Hepatocyte (in vitro differentiated cells): ENCODE measurements at regions not wholly inside any gene's neighbourhood (a gene's known extent, or its start where the extent isn't known, plus 50 kb on each side); places are given as distances from the start of the nearest gene placed in this dataset.

Experiments used
- DNase-seq: peaks from one replicate; pipeline ENCODE4 v3.0.0-alpha.2; 2016; ENCODE audit warnings: low spot score
- H2AFZ ChIP-seq: fragments of 200-600 bp; sonication (generic); 2 replicates; pipeline ENCODE4 v1.6.0; 2016; ENCODE audit warnings: antibody characterized with exemption, mild to moderate bottlenecking
- H3K27ac ChIP-seq: fragments of 200-600 bp; sonication (generic); 2 replicates; pipeline ENCODE4 v1.5.1; 2016; ENCODE audit warnings: mild to moderate bottlenecking
- H3K27me3 ChIP-seq: fragments of 200-600 bp; sonication (generic); 2 replicates; pipeline ENCODE4 v1.6.1; 2016
- H3K36me3 ChIP-seq: fragments of 200-600 bp; sonication (generic); replicated peaks from 2 replicates; pipeline ENCODE4 v1.5.1; 2016; ENCODE audit warnings: low read depth; ENCODE audit not compliant: insufficient read depth
- H3K4me1 ChIP-seq: fragments of 200-600 bp; sonication (generic); 2 replicates; pipeline ENCODE4 v1.5.1; 2016; ENCODE audit warnings: mild to moderate bottlenecking, moderate library complexity; ENCODE audit not compliant: insufficient read depth
- H3K4me2 ChIP-seq: fragments of 200-600 bp; sonication (generic); 2 replicates; pipeline ENCODE4 v1.6.0; 2016
- H3K4me3 ChIP-seq: fragments of 200-600 bp; sonication (generic); 2 replicates; pipeline ENCODE4 v1.5.1; 2016; ENCODE audit warnings: mild to moderate bottlenecking
- H3K79me2 ChIP-seq: fragments of 200-600 bp; sonication (generic); 2 replicates; pipeline ENCODE4 v1.6.0; 2017; ENCODE audit warnings: mild to moderate bottlenecking
- H3K9me2 ChIP-seq: fragments of 200-600 bp; sonication (generic); replicated peaks from 2 replicates; pipeline ENCODE4 v1.6.0; 2017; ENCODE audit warnings: mild to moderate bottlenecking; ENCODE audit not compliant: insufficient read depth
- H3K9me3 ChIP-seq: fragments of 200-600 bp; sonication (generic); 2 replicates; pipeline ENCODE4 v1.5.1; 2016; ENCODE audit warnings: low read depth, mild to moderate bottlenecking
- H4K20me1 ChIP-seq: fragments of 200-600 bp; sonication (generic); 2 replicates; pipeline ENCODE4 v1.6.0; 2016; ENCODE audit warnings: mild to moderate bottlenecking; ENCODE audit not compliant: insufficient read depth, poor library complexity, severe bottlenecking
- CTCF ChIP-seq: fragments of 200-600 bp; sonication (generic); IDR thresholded peaks from 2 replicates; pipeline ENCODE4 v1.5.1; 2016; ENCODE audit warnings: antibody characterized with exemption, mild to moderate bottlenecking; ENCODE audit not compliant: poor library complexity
- EZH2 ChIP-seq: fragments of 200-600 bp; sonication (generic); IDR thresholded peaks from 2 replicates; pipeline ENCODE4 v1.6.1; 2016; ENCODE audit warnings: antibody characterized with exemption, mild to moderate bottlenecking, borderline replicate concordance
- EZH2phosphoT487 ChIP-seq: fragments of 200-600 bp; sonication (generic); IDR thresholded peaks from one replicate; pipeline ENCODE4 v1.6.1; 2018; ENCODE audit warnings: antibody characterized with exemption, mild to moderate bottlenecking, low read depth, moderate library complexity; ENCODE audit not compliant: unreplicated experiment, severe bottlenecking
- WGBS: methylation state at CpG from one replicate; pipeline ENCODE4 v1.1.6; 2016; ENCODE audit warnings: low lambda C conversion rate; ENCODE audit errors: missing lambda C conversion rate; 5-methylcytosine and 5-hydroxymethylcytosine counted together

DNA sequence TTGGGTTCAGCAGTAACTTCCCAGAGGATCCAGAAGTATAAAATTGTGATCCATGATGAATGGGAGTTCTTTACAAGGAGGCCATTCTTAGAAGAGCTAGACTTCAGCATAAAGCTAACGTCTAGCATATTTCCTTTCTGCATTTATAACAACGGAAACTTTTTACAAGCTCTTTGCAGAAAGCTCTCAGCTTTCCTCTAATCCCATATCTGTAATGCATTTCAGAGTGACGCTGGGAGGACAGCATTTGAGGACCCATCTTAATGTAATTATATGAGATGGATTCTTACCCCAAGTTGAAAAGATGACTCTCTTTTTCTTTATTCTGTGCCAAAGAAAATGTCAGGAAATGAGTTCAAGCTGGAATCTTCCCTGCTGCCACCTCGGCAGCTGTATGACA is 132.0 kb upstream of the CACHD1 start:
- Histone ChIP-seq H3K9me3 (no peaks in the 10 kb centered on the region), H3K27ac (peak overlapping the region; percentile 77), H3K9me2 (no peaks in the 10 kb centered on the region), H2AFZ (no peak overlapping the region), H3K4me2 (no peak overlapping the region), H4K20me1 (no peaks in the 10 kb centered on the region), H3K27me3 (no peaks in the 10 kb centered on the region), H3K36me3 (no peaks in the 10 kb centered on the region), H3K4me1 (peaks cover 20% of the 10 kb centered on the region), H3K4me3 (no peak overlapping the region), H3K79me2 (no peaks in the 10 kb centered on the region)
- 56% methylated on average over 4 of the region's 4 CpGs for WGBS
- TF ChIP-seq EZH2 (no peak), CTCF (no peak), EZH2phosphoT487 (no peak)
- peak; percentile 37 for DNase-seq

GRCh38 chr1:64340361-64340760 is 129.6 kb upstream of the CACHD1 start:
- Histone ChIP-seq H3K4me3 (no peak overlapping the region), H3K9me2 (no peaks in the 10 kb centered on the region), H3K36me3 (no peaks in the 10 kb centered on the region), H4K20me1 (no peaks in the 10 kb centered on the region), H3K27ac (no peak overlapping the region), H3K4me2 (no peak overlapping the region), H3K9me3 (no peaks in the 10 kb centered on the region), H3K27me3 (no peaks in the 10 kb centered on the region), H3K4me1 (peaks cover 31% of the 10 kb centered on the region), H3K79me2 (no peaks in the 10 kb centered on the region), H2AFZ (no peak overlapping the region)
- WGBS: 92% methylated on average over 2 of the region's 2 CpGs
- DNase-seq: no peak
- TF ChIP-seq CTCF: no peak

- no peak overlapping the region for H2AFZ ChIP-seq
- no peaks in the 10 kb centered on the region for H3K9me2 ChIP-seq
- no peaks in the 10 kb centered on the region for H3K9me3 ChIP-seq
- DNase-seq: peak; percentile 63
- H3K27me3 ChIP-seq: no peaks in the 10 kb centered on the region
- 33% methylated on average over 6 of the region's 6 CpGs for WGBS
- no peaks in the 10 kb centered on the region for H4K20me1 ChIP-seq
- H3K4me3 ChIP-seq: no peak overlapping the region
- H3K27ac ChIP-seq: peak overlapping the region; percentile 76
- no peaks in the 10 kb centered on the region for H3K79me2 ChIP-seq
- no peaks in the 10 kb centered on the region for H3K36me3 ChIP-seq
- TF ChIP-seq EZH2phosphoT487: peak; percentile 43
- TF ChIP-seq EZH2: no peak
- TF ChIP-seq CTCF: no peak
- peaks cover 21% of the 10 kb centered on the region for H3K4me1 ChIP-seq
- peak overlapping the region; percentile 21 for H3K4me2 ChIP-seq
These were observed 126.7 kb upstream of the CACHD1 start for GRCh38 chr1:64343105-64343822.

- TF ChIP-seq EZH2phosphoT487 (no peak), CTCF (no peak), EZH2 (no peak)
- no peaks in the 10 kb centered on the region for H3K27me3 ChIP-seq
These were observed 126.1 kb upstream of the CACHD1 start for GRCh38 chr1:64343823-64344190.

More at GRCh38 chr1:64343823-64344190, 126.1 kb upstream of the CACHD1 start:
- H3K27ac ChIP-seq: peak overlapping the region; percentile 76
- DNase-seq: peak; percentile 41
- H3K4me3 ChIP-seq: no peak overlapping the region
- 36% methylated on average over 3 of the region's 3 CpGs for WGBS
- H3K79me2 ChIP-seq: no peaks in the 10 kb centered on the region
- H3K4me2 ChIP-seq: peak overlapping the region; percentile 21
- no peaks in the 10 kb centered on the region for H3K9me3 ChIP-seq
- H4K20me1 ChIP-seq: no peaks in the 10 kb centered on the region
- peaks cover 15% of the 10 kb centered on the region for H3K4me1 ChIP-seq
- no peaks in the 10 kb centered on the region for H3K36me3 ChIP-seq
- H2AFZ ChIP-seq: no peak overlapping the region
- H3K9me2 ChIP-seq: no peaks in the 10 kb centered on the region
